GM21360 (cell line): ENCODE measurements at regions not wholly inside any gene's neighbourhood (a gene's known extent, or its start where the extent isn't known, plus 50 kb on each side); places are given as distances from the start of the nearest gene placed in this dataset.

Experiments used
- ATAC-seq: cut with Tn5 transposase; IDR thresholded peaks from one replicate; pipeline ENCODE4 v1.9.1; 2021; ENCODE audit warnings: mild to moderate bottlenecking, moderate library complexity; ENCODE audit not compliant: unreplicated experiment

GRCh38 chr10:65858841-65859240 lies 1067.0 kb upstream of the LRRTM3 start:
- ATAC-seq, result no peak

DNA sequence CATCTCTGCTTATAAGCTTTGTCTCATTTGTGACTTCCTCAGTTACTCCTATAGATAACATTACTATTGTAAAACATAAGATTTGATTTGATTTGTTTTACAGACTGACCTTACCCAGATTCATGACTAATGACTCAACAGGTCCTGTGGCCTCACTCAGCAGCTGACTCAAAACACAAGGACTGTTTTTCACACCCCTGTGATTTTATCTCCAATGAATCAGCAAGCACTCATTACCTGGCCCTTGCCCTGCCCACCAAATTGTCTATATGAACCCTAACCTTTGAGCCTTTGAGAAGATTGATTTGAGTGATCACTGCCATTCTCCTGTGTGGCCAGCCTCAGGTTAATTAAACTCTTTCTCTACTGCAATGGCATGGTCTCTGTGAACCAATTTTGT lies 1064.6 kb upstream of the LRRTM3 start:
- peak; percentile 90 for ATAC-seq
